Thyroid gland (tissue), 4 donors: ENCODE measurements at regions not wholly inside any gene's neighbourhood (a gene's known extent, or its start where the extent isn't known, plus 50 kb on each side); places are given as distances from the start of the nearest gene placed in this dataset.

ENCODE experiments used
- POLR2A ChIP-seq, 2 donors: fragments of 450-650 bp; IDR thresholded peaks; one replicate each; pipeline ENCODE4 v1.6.1; 2017; ENCODE audit warnings: antibody characterized with exemption in 2 of 2, mild to moderate bottlenecking in 2 of 2, moderate library complexity in 1 of 2
- TF ChIP-seq, protein P1 (sequence below), 6 experiments: fragments of 200-600 bp in 3 of 6; fragments of 450-650 bp in 3 of 6; sonication (generic) in 3 of 6; IDR thresholded peaks; one replicate each; pipeline ENCODE4 v1.5.1; 2016 to 2019; ENCODE audit warnings: antibody characterized with exemption in 6 of 6, mild to moderate bottlenecking in 2 of 6, inconsistent platforms in 1 of 6, moderate library complexity in 1 of 6

DNA sequence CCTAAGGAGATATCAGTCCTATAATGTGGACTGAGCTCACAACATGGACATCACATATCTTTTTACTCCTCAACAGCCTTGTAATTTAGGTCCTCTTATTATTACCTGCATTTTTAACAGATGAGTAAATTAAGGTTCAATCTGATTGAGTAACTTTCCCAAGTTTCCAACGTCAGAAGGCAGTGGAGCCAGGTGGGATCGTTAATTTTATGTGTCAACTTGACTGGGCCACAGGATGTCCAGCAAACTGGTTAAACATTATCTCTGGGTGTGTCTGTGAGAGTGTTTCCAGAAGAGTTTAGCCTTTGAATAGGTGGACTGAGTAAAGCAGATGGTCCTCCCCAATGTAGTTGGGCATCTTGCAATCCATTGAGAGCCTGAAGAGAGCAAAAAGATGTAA lies 59.0 kb upstream of the SLIT2 start:
- TF ChIP-seq, protein P1, sequence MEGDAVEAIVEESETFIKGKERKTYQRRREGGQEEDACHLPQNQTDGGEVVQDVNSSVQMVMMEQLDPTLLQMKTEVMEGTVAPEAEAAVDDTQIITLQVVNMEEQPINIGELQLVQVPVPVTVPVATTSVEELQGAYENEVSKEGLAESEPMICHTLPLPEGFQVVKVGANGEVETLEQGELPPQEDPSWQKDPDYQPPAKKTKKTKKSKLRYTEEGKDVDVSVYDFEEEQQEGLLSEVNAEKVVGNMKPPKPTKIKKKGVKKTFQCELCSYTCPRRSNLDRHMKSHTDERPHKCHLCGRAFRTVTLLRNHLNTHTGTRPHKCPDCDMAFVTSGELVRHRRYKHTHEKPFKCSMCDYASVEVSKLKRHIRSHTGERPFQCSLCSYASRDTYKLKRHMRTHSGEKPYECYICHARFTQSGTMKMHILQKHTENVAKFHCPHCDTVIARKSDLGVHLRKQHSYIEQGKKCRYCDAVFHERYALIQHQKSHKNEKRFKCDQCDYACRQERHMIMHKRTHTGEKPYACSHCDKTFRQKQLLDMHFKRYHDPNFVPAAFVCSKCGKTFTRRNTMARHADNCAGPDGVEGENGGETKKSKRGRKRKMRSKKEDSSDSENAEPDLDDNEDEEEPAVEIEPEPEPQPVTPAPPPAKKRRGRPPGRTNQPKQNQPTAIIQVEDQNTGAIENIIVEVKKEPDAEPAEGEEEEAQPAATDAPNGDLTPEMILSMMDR (IDR thresholded peaks at IDR 0.05): no peak
- TF ChIP-seq POLR2A (IDR thresholded peaks at IDR 0.05): no peak
